ENCODE measurements at regions not wholly inside any gene's neighbourhood (a gene's known extent, or its start where the extent isn't known, plus 50 kb on each side); places are given as distances from the start of the nearest gene placed in this dataset.

DNA sequence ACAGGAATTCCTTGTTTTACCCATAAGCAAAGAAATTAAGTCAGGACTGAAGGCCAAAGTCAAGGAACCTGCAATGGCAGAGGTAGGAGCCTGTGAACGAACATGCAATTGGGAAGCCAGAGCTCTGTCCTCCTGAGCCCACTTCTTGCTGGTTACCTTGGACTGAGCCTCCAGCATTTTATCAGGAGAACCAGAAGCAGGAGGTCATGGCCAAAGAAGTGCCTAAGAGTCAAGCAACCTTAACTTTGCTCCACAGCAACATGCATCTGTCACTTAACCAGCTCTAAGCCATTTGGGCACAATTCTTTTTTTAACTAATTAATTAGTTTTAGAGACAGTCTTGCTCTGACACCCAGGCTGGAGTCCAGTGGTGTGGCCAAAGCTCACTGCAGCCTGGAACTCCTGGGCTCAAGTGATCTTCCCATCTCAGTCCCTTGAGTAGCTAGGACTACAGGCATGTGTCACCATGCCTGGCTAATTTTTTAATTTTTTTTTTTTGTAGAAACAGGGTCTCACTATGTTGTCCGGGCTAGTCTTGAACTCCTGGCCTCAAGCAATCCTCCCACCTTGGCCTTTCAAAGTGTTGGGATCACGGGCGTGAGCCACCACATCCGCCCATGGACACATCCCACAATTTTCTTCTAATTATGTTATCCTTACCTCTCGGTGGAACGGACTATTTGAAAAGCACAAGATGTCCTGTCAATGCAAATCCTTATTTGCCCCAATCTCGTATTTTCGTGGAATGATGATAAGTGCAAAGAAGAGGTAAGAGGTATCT, 334.2 kb downstream of the CD83 start (continued):
- TF ChIP-seq, protein P1, sequence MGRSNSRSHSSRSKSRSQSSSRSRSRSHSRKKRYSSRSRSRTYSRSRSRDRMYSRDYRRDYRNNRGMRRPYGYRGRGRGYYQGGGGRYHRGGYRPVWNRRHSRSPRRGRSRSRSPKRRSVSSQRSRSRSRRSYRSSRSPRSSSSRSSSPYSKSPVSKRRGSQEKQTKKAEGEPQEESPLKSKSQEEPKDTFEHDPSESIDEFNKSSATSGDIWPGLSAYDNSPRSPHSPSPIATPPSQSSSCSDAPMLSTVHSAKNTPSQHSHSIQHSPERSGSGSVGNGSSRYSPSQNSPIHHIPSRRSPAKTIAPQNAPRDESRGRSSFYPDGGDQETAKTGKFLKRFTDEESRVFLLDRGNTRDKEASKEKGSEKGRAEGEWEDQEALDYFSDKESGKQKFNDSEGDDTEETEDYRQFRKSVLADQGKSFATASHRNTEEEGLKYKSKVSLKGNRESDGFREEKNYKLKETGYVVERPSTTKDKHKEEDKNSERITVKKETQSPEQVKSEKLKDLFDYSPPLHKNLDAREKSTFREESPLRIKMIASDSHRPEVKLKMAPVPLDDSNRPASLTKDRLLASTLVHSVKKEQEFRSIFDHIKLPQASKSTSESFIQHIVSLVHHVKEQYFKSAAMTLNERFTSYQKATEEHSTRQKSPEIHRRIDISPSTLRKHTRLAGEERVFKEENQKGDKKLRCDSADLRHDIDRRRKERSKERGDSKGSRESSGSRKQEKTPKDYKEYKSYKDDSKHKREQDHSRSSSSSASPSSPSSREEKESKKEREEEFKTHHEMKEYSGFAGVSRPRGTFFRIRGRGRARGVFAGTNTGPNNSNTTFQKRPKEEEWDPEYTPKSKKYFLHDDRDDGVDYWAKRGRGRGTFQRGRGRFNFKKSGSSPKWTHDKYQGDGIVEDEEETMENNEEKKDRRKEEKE (IDR thresholded peaks at IDR 0.05): no peak
- TF ChIP-seq LARP7 (IDR thresholded peaks at IDR 0.05) (no peak), BHLHE40 (IDR thresholded peaks at IDR 0.05; ENCODE audit: borderline replicate concordance in 1 of 2, low read depth in 2 of 2, low read length in 1 of 2) (no peak), SRF (IDR thresholded peaks at IDR 0.05; ENCODE audit: low read depth in 2 of 2, low read length in 2 of 2) (no peak), ZSCAN29 (IDR thresholded peaks at IDR 0.05) (no peak), EZH2 (IDR thresholded peaks at IDR 0.05; ENCODE audit: borderline replicate concordance, control insufficient read depth, low read depth, low read length) (no peak), MXI1 (IDR thresholded peaks at IDR 0.05; ENCODE audit: low read depth, low read length) (no peak), EED (IDR thresholded peaks at IDR 0.05; ENCODE audit: low read depth) (no peak), ZNF622 (IDR thresholded peaks at IDR 0.05) (no peak), TAF1 (IDR thresholded peaks at IDR 0.05; ENCODE audit: borderline replicate concordance, low read depth, low read length) (no peak), ZBTB33 (IDR thresholded peaks at IDR 0.05) (no peak)
- TF ChIP-seq, protein P2, sequence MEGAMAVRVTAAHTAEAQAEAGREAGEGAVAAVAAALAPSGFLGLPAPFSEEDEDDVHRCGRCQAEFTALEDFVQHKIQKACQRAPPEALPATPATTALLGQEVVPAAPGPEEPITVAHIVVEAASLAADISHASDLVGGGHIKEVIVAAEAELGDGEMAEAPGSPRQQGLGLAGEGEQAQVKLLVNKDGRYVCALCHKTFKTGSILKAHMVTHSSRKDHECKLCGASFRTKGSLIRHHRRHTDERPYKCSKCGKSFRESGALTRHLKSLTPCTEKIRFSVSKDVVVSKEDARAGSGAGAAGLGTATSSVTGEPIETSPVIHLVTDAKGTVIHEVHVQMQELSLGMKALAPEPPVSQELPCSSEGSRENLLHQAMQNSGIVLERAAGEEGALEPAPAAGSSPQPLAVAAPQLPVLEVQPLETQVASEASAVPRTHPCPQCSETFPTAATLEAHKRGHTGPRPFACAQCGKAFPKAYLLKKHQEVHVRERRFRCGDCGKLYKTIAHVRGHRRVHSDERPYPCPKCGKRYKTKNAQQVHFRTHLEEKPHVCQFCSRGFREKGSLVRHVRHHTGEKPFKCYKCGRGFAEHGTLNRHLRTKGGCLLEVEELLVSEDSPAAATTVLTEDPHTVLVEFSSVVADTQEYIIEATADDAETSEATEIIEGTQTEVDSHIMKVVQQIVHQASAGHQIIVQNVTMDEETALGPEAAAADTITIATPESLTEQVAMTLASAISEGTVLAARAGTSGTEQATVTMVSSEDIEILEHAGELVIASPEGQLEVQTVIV (IDR thresholded peaks at IDR 0.05; ENCODE audit: borderline replicate concordance, partially characterized antibody): no peak

Measured in GM12878 (cell line).